H1 (cell line): ENCODE measurements at regions not wholly inside any gene's neighbourhood (a gene's known extent, or its start where the extent isn't known, plus 50 kb on each side); places are given as distances from the start of the nearest gene placed in this dataset.

Experiments
- CTCF ChIA-PET: fragments of 300-600 bp; sonication (Branson Sonifier 250); formaldehyde crosslinking; loops from one replicate; lab custom pipeline; 2021; ENCODE audit not compliant: partially characterized antibody; lab: Charles Lee
- POLR2A ChIA-PET: fragments of 300-600 bp; sonication (Branson Sonifier 250); formaldehyde crosslinking; loops from one replicate; lab custom pipeline; 2021; ENCODE audit warnings: inconsistent platforms; ENCODE audit not compliant: partially characterized antibody; lab: Charles Lee
- DNase-seq, 2 experiments: peaks; one replicate each; pipeline versions ENCODE4 v3.0.0 to v3.0.0-alpha.2; 2010 to 2022; ENCODE audit warnings: low spot score in 2 of 2, low read depth in 1 of 2, mixed read lengths in 1 of 2
- FAIRE-seq: peaks from 2 replicates; lab custom pipeline; 2011; peaks lifted over from hg19 to GRCh38; lab: Jason Lieb, UNC
- H2AFZ ChIP-seq: 2 replicates; pipeline ENCODE4 v1.8.1; 2012; ENCODE audit warnings: low read length, inconsistent platforms
- H2AK5ac ChIP-seq: 2 replicates; pipeline ENCODE4 v1.6.1; 2013; ENCODE audit warnings: low read depth, low read length
- H2BK120ac ChIP-seq: replicated peaks from 2 replicates; pipeline ENCODE3; 2013; ENCODE audit warnings: low read depth, low read length, inconsistent platforms
- H2BK12ac ChIP-seq: 2 replicates; pipeline ENCODE4 v1.6.1; 2013; ENCODE audit warnings: low read depth, low read length
- H2BK15ac ChIP-seq: 2 replicates; pipeline ENCODE4 v1.6.1; 2013; ENCODE audit warnings: low read length
- H2BK20ac ChIP-seq: 2 replicates; pipeline ENCODE4 v1.6.1; 2013; ENCODE audit warnings: low read length
- H2BK5ac ChIP-seq: 2 replicates; pipeline ENCODE4 v1.6.1; 2013; ENCODE audit warnings: low read depth, low read length
- H3K14ac ChIP-seq: 2 replicates; pipeline ENCODE4 v1.6.1; 2013; ENCODE audit warnings: inconsistent platforms; ENCODE audit not compliant: insufficient read length
- H3K18ac ChIP-seq: 2 replicates; pipeline ENCODE4 v1.6.1; 2013; ENCODE audit warnings: low read length; ENCODE audit errors: extremely low read depth
- H3K23ac ChIP-seq: 2 replicates; pipeline ENCODE4 v1.6.1; 2013; ENCODE audit warnings: inconsistent platforms; ENCODE audit not compliant: insufficient read length
- H3K23me2 ChIP-seq: 2 replicates; pipeline ENCODE4 v1.6.1; 2013; ENCODE audit warnings: low read depth, low read length
- H3K27ac ChIP-seq: 2 replicates; pipeline ENCODE4 v1.6.1; 2011; ENCODE audit warnings: low read depth, low read length, inconsistent platforms
- H3K27me3 ChIP-seq, 4 experiments: replicated peaks in 1 of 4; 1 replicate in 1 of 4; 2 replicates in 3 of 4; pipeline versions ENCODE4 v1.6.1 to v1.8.1; 2011 to 2013; ENCODE audit warnings: low read length in 3 of 4, mild to moderate bottlenecking in 3 of 4, inconsistent platforms in 2 of 4, mixed read lengths in 2 of 4, moderate library complexity in 1 of 4; ENCODE audit not compliant: control insufficient read depth in 3 of 4, insufficient read depth in 3 of 4; ENCODE audit errors: extremely low read depth in 1 of 4
- H3K36me3 ChIP-seq, 4 experiments: 2 replicates each; pipeline versions ENCODE4 v1.6.1 to v1.8.1; 2011 to 2013; ENCODE audit warnings: mild to moderate bottlenecking in 4 of 4, low read length in 3 of 4, moderate library complexity in 2 of 4, control low read depth in 1 of 4, inconsistent platforms in 1 of 4; ENCODE audit not compliant: insufficient read depth in 4 of 4, control insufficient read depth in 2 of 4
- H3K4ac ChIP-seq: replicated peaks from 2 replicates; pipeline ENCODE3; 2013; ENCODE audit warnings: low read length, low read depth, mixed read lengths, inconsistent platforms; ENCODE audit not compliant: insufficient read length
- H3K4me1 ChIP-seq, 4 experiments: replicated peaks in 1 of 4; 1 replicate in 1 of 4; 2 replicates in 3 of 4; pipeline versions ENCODE4 v1.6.1 to v1.8.1; 2011 to 2013; ENCODE audit warnings: low read length in 3 of 4, inconsistent platforms in 2 of 4, mixed read lengths in 1 of 4; ENCODE audit not compliant: insufficient read depth in 4 of 4, control insufficient read depth in 3 of 4
- H3K4me2 ChIP-seq, 2 experiments: 2 replicates each; pipeline versions ENCODE4 v1.6.1 to v1.8.1; 2011 to 2013; ENCODE audit warnings: low read depth in 2 of 2, low read length in 2 of 2, control low read depth in 1 of 2, inconsistent platforms in 1 of 2, mild to moderate bottlenecking in 1 of 2; ENCODE audit not compliant: insufficient read depth in 1 of 2
- H3K4me3 ChIP-seq, 4 experiments: fragments of 200-600, 300-600 bp in 1 of 4; sonication (generic), shearing (Covaris generic), sonication (Bioruptor Twin) in 1 of 4; 2 replicates each; pipeline versions ENCODE4 v1.5.1 to v1.8.1; 2011 to 2016; ENCODE audit warnings: low read length in 4 of 4, low read depth in 3 of 4, control low read depth in 2 of 4, inconsistent platforms in 2 of 4, mild to moderate bottlenecking in 2 of 4, mixed read lengths in 1 of 4, moderate library complexity in 1 of 4; ENCODE audit not compliant: insufficient read depth in 2 of 4; ENCODE audit errors: extremely low read depth in 1 of 4
- H3K56ac ChIP-seq: replicated peaks from 2 replicates; pipeline ENCODE3; 2013; ENCODE audit warnings: low read depth, mild to moderate bottlenecking, mixed read lengths, low read length, inconsistent platforms; ENCODE audit not compliant: insufficient read length
- H3K79me1 ChIP-seq: 2 replicates; pipeline ENCODE4 v1.6.1; 2013; ENCODE audit warnings: low read depth, low read length, control low read depth
- H3K79me2 ChIP-seq, 2 experiments: 2 replicates each; pipeline versions ENCODE4 v1.6.1 to v1.8.1; 2012 to 2013; ENCODE audit warnings: low read length in 2 of 2, mild to moderate bottlenecking in 2 of 2, inconsistent platforms in 1 of 2; ENCODE audit not compliant: insufficient read depth in 2 of 2, control insufficient read depth in 1 of 2
- H3K9ac ChIP-seq, 4 experiments: replicated peaks in 1 of 4; 1 replicate in 1 of 4; 2 replicates in 3 of 4; pipeline versions ENCODE4 v1.6.1 to v1.8.1; 2011 to 2013; ENCODE audit warnings: low read depth in 3 of 4, low read length in 3 of 4, control low read depth in 2 of 4, mild to moderate bottlenecking in 2 of 4, moderate library complexity in 2 of 4, inconsistent platforms in 1 of 4; ENCODE audit errors: extremely low read depth in 1 of 4
- H3K9me3 ChIP-seq, 2 experiments: 2 replicates each; pipeline versions ENCODE4 v1.6.1 to v1.8.1; 2012 to 2013; ENCODE audit warnings: mild to moderate bottlenecking in 2 of 2, moderate library complexity in 2 of 2, control low read depth in 1 of 2, inconsistent platforms in 1 of 2, low read depth in 1 of 2, low read length in 1 of 2, mixed read lengths in 1 of 2; ENCODE audit not compliant: insufficient read depth in 2 of 2
- H4K20me1 ChIP-seq, 2 experiments: replicated peaks in 1 of 2; 2 replicates each; pipeline versions ENCODE3 to v1.8.1; 2011 to 2013; ENCODE audit warnings: inconsistent platforms in 2 of 2, low read length in 2 of 2, mild to moderate bottlenecking in 1 of 2; ENCODE audit not compliant: insufficient read depth in 2 of 2, control insufficient read depth in 1 of 2
- H4K5ac ChIP-seq: 2 replicates; pipeline ENCODE4 v1.6.1; 2013; ENCODE audit warnings: low read length, low read depth, mixed read lengths, inconsistent platforms; ENCODE audit not compliant: insufficient read length
- H4K8ac ChIP-seq: 2 replicates; pipeline ENCODE4 v1.8.0; 2013; ENCODE audit warnings: mild to moderate bottlenecking, moderate library complexity, low read length, inconsistent platforms; ENCODE audit not compliant: insufficient read depth; ENCODE audit errors: extremely low read depth
- H4K91ac ChIP-seq: replicated peaks from 2 replicates; pipeline ENCODE3; 2013; ENCODE audit warnings: low read length, mixed read lengths, inconsistent platforms; ENCODE audit not compliant: insufficient read length
- CTCF ChIP-seq, 3 experiments: IDR thresholded peaks; 1 replicate in 2 of 3; 2 replicates in 1 of 3; pipeline versions ENCODE4 v1.5.1 to v1.6.1; 2011; ENCODE audit warnings: low read length in 3 of 3, mild to moderate bottlenecking in 3 of 3, inconsistent platforms in 2 of 3, low read depth in 1 of 3, moderate library complexity in 1 of 3; ENCODE audit not compliant: insufficient read depth in 1 of 3; ENCODE audit errors: control extremely low read depth in 1 of 3
- MAFK ChIP-seq: IDR thresholded peaks from 2 replicates; pipeline ENCODE4 v1.6.1; 2012; ENCODE audit warnings: low read depth, mild to moderate bottlenecking, improper control_type of control experiment, low read length
- RAD21 ChIP-seq, 2 experiments: IDR thresholded peaks in 1 of 2; conservative IDR thresholded peaks in 1 of 2; 2 replicates each; pipeline ENCODE4 v1.6.1; 2011; ENCODE audit warnings: low read depth in 2 of 2, low read length in 2 of 2, improper control_type of control experiment in 1 of 2, inconsistent platforms in 1 of 2, mild to moderate bottlenecking in 1 of 2, moderate library complexity in 1 of 2

- CTCF ChIA-PET: interaction anchor here (0.8 to 2.5 kb wide), 8 partner anchors 9 to 162 kb away, joined by 3 to 12 read pairs (median 4); no protein-coding TSS in a partner anchor
- H3K23me2 ChIP-seq: no peaks in the 10 kb centered on the region
Measured at GRCh38 chr13:34421347-34421719, 520.7 kb upstream of the NBEA start.

More at GRCh38 chr13:34421347-34421719, 520.7 kb upstream of the NBEA start:
- Histone ChIP-seq H3K56ac (no peak overlapping the region), H3K36me3 (no peaks in the 10 kb centered on the region), H3K9ac (no peak overlapping the region), H2AK5ac (no peak overlapping the region), H3K18ac (no peak overlapping the region), H2BK120ac (no peak overlapping the region), H2BK20ac (no peak overlapping the region), H4K8ac (no peak overlapping the region), H3K4me2 (no peak overlapping the region), H3K27me3 (no peaks in the 10 kb centered on the region), H2AFZ (peak overlapping the region; percentile 23; the same call in 1 of the 2 replicates), H3K4ac (no peak overlapping the region), H2BK15ac (no peak overlapping the region), H4K91ac (no peak overlapping the region), H4K5ac (no peak overlapping the region), H3K27ac (no peak overlapping the region), H3K23ac (no peak overlapping the region), H4K20me1 (no peaks in the 10 kb centered on the region), H3K79me1 (no peaks in the 10 kb centered on the region), H3K9me3 (no peaks in the 10 kb centered on the region), H3K79me2 (no peaks in the 10 kb centered on the region), H3K4me3 (no peak overlapping the region), H3K4me1 (peaks cover 0 to 4% (median 1%) of the 10 kb centered on the region in 4 experiments; a peak in 1 of 7 replicates), H2BK12ac (no peak overlapping the region), H2BK5ac (no peak overlapping the region), H3K14ac (no peak overlapping the region)
- peak; percentile 19 to 25; a peak in 2 of 4 replicates for TF ChIP-seq RAD21 (IDR thresholded peaks at IDR 0.05 in 1 of 2, conservative IDR thresholded peaks at IDR 0.05 in 1 of 2; ENCODE audit: low read depth in 2 of 2, low read length in 2 of 2)
- peak in 1 of 3 experiments; percentile 27; a peak in 2 of 4 replicates for TF ChIP-seq CTCF (IDR thresholded peaks at IDR 0.05; ENCODE audit: control extremely low read depth in 1 of 3, insufficient read depth in 1 of 3, low read depth in 1 of 3, low read length in 3 of 3)
- no peak for TF ChIP-seq MAFK
- DNase-seq (no peak), FAIRE-seq (no peak)
- POLR2A ChIA-PET: no interaction called here
